HepG2 (cell line): ENCODE measurements at regions not wholly inside any gene's neighbourhood (a gene's known extent, or its start where the extent isn't known, plus 50 kb on each side); places are given as distances from the start of the nearest gene placed in this dataset.

Experiments
- CEBPB ChIP-seq: IDR thresholded peaks from 2 replicates; pipeline ENCODE4 v1.6.1; 2011; ENCODE audit warnings: low read depth, low read length, improper control_type of control experiment, borderline replicate concordance
- MAX ChIP-seq: IDR thresholded peaks from 2 replicates; pipeline ENCODE4 v1.6.1; 2012; ENCODE audit warnings: inconsistent platforms
- NFAT5 ChIP-seq: sonication (generic); formaldehyde crosslinking; IDR thresholded peaks from 2 replicates; pipeline ENCODE4 v1.4.0; 2020; ENCODE audit warnings: missing genetic modification reagents
- PATZ1 ChIP-seq: sonication (generic); formaldehyde crosslinking; IDR thresholded peaks from 2 replicates; pipeline ENCODE4 v1.4.0; 2020; ENCODE audit warnings: missing genetic modification reagents
- THYN1 ChIP-seq: sonication (generic); formaldehyde crosslinking; IDR thresholded peaks from 2 replicates; pipeline ENCODE4 v1.8.1; 2023; ENCODE audit warnings: low read depth, mild to moderate bottlenecking, moderate library complexity, missing genetic modification reagents, borderline replicate concordance
- ZNF12 ChIP-seq: sonication (generic); formaldehyde crosslinking; IDR thresholded peaks from 2 replicates; pipeline ENCODE4 v1.5.0; 2020; ENCODE audit warnings: missing genetic modification reagents
- ZNF143 ChIP-seq: sonication (generic); formaldehyde crosslinking; IDR thresholded peaks from 2 replicates; pipeline ENCODE4 v1.4.0; 2020; ENCODE audit warnings: missing genetic modification reagents
- ZNF180 ChIP-seq: sonication (generic); formaldehyde crosslinking; IDR thresholded peaks from 2 replicates; pipeline ENCODE4 v1.4.0; 2020; ENCODE audit warnings: low read depth, missing genetic modification reagents, borderline replicate concordance
- ZNF296 ChIP-seq: sonication (generic); formaldehyde crosslinking; conservative IDR thresholded peaks from 2 replicates; pipeline ENCODE4 v1.5.0; 2020; ENCODE audit warnings: mild to moderate bottlenecking, missing genetic modification reagents
- ZNF562 ChIP-seq: sonication (generic); formaldehyde crosslinking; IDR thresholded peaks from 2 replicates; pipeline ENCODE4 v1.8.0; 2022; ENCODE audit warnings: missing genetic modification reagents, borderline replicate concordance
- ZNF775 ChIP-seq: sonication (generic); formaldehyde crosslinking; IDR thresholded peaks from 2 replicates; pipeline ENCODE4 v1.4.0; 2020; ENCODE audit warnings: missing genetic modification reagents, mild to moderate bottlenecking, moderate library complexity, borderline replicate concordance
- ZSCAN30 ChIP-seq: sonication (generic); formaldehyde crosslinking; IDR thresholded peaks from 2 replicates; pipeline ENCODE4 v1.5.0; 2020; ENCODE audit warnings: mild to moderate bottlenecking, missing genetic modification reagents
- TF ChIP-seq, protein P1 (sequence below), 2 experiments: sonication (generic) in 1 of 2; formaldehyde crosslinking in 1 of 2; IDR thresholded peaks; 2 replicates each; pipeline versions ENCODE4 v1.4.0 to v1.6.1; 2016 to 2020; ENCODE audit warnings: borderline replicate concordance in 1 of 2, low read depth in 1 of 2, mild to moderate bottlenecking in 1 of 2, missing genetic modification reagents in 1 of 2
- TF ChIP-seq, protein P2 (sequence below): sonication (generic); formaldehyde crosslinking; IDR thresholded peaks from 2 replicates; pipeline ENCODE4 v1.5.1; 2020; ENCODE audit warnings: missing genetic modification reagents, mild to moderate bottlenecking, borderline replicate concordance

DNA sequence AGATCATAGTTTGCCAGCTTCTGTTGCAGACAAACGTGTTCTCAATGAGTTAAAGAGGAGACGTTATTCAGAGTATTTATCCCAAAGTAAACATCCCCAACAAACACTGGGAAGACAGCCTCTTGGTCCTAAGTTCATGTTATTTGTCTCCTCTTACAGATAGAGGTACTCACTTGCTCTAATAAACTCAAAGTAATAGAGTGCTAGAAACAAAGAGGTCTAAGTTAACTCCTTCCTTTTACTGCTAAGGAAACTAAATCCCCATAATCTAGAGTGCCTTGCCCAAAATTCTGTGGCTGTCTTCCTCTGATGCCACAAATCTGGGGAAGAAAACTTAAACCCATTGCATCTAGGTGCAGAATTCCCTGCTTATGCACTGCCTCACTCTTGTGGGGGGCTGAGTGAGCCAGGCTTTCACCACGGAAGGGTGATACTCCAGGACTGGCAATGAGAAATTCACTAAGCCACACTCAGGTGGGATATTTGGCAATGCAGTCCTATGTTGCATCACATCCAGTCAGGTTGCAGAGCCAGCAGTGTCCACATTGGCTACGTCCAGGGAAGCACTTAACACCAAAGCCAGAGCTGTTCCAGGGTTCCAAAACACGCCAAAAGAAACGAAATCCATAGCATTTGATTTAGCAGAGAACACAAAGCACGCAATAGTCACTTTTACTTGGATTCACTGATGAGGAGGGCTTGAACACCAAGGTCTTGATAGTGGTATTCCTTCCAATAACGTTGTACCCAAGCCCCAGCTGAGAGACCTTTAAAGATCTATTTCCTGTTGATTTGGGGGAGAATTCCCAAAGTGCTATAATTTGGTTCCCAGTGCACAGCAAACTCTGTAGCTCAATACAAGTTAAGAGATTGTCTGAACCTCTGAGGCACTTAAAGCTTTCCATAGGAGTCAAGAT, 81.0 kb upstream of the FOXQ1 start (continued):
- no peak for TF ChIP-seq ZNF180 (CRISPR knock-in tag)
- no peak for TF ChIP-seq ZNF562 (CRISPR knock-in tag)
- no peak for TF ChIP-seq ZNF143 (CRISPR knock-in tag)
- peak; percentile 79 for TF ChIP-seq MAX
- TF ChIP-seq ZNF775: no peak
- TF ChIP-seq NFAT5: no peak
- TF ChIP-seq, protein P1, sequence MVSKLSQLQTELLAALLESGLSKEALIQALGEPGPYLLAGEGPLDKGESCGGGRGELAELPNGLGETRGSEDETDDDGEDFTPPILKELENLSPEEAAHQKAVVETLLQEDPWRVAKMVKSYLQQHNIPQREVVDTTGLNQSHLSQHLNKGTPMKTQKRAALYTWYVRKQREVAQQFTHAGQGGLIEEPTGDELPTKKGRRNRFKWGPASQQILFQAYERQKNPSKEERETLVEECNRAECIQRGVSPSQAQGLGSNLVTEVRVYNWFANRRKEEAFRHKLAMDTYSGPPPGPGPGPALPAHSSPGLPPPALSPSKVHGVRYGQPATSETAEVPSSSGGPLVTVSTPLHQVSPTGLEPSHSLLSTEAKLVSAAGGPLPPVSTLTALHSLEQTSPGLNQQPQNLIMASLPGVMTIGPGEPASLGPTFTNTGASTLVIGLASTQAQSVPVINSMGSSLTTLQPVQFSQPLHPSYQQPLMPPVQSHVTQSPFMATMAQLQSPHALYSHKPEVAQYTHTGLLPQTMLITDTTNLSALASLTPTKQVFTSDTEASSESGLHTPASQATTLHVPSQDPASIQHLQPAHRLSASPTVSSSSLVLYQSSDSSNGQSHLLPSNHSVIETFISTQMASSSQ (IDR thresholded peaks at IDR 0.05; ENCODE audit: low read depth): peak; percentile 81
- TF ChIP-seq, protein P1 (CRISPR knock-in tag; IDR thresholded peaks at IDR 0.05; ENCODE audit: borderline replicate concordance): peak; percentile 87
- TF ChIP-seq ZNF12 (CRISPR knock-in tag): peak; percentile 63; the same call in 1 of the 2 replicates
- TF ChIP-seq, protein P2, sequence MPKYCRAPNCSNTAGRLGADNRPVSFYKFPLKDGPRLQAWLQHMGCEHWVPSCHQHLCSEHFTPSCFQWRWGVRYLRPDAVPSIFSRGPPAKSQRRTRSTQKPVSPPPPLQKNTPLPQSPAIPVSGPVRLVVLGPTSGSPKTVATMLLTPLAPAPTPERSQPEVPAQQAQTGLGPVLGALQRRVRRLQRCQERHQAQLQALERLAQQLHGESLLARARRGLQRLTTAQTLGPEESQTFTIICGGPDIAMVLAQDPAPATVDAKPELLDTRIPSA (CRISPR knock-in tag): no peak
- TF ChIP-seq PATZ1 (CRISPR knock-in tag): peak; percentile 49
- TF ChIP-seq CEBPB: peak; percentile 100
- no peak for TF ChIP-seq ZSCAN30
- no peak for TF ChIP-seq THYN1
- no peak for TF ChIP-seq ZNF296
